Osteocyte (in vitro differentiated cells): ENCODE measurements at regions not wholly inside any gene's neighbourhood (a gene's known extent, or its start where the extent isn't known, plus 50 kb on each side); places are given as distances from the start of the nearest gene placed in this dataset.
"Not testable (repeated sequence)": the region's sequence is repeated elsewhere in the genome, so short reads cannot be mapped to it uniquely, and the experiment has no call there.

Source experiments
- DNase-seq: peaks from one replicate; pipeline ENCODE4 v3.0.0; 2021; ENCODE audit warnings: mixed read lengths; ENCODE audit not compliant: unreplicated experiment; ENCODE audit errors: extremely low spot score
- H3K27ac Mint-ChIP-seq: one replicate; pipeline ENCODE4 v1.8.0; 2021; ENCODE audit warnings: mild to moderate bottlenecking, mixed read lengths; ENCODE audit not compliant: unreplicated experiment
- H3K27me3 Mint-ChIP-seq: one replicate; pipeline ENCODE4 v1.8.0; 2021; ENCODE audit warnings: mixed read lengths; ENCODE audit not compliant: unreplicated experiment
- H3K36me3 Mint-ChIP-seq: one replicate; pipeline ENCODE4 v1.8.0; 2021; ENCODE audit warnings: mixed read lengths; ENCODE audit not compliant: unreplicated experiment
- H3K4me1 Mint-ChIP-seq: one replicate; pipeline ENCODE4 v1.8.0; 2021; ENCODE audit warnings: mixed read lengths; ENCODE audit not compliant: unreplicated experiment
- H3K4me3 Mint-ChIP-seq: one replicate; pipeline ENCODE4 v1.8.0; 2021; ENCODE audit warnings: mild to moderate bottlenecking, moderate library complexity, mixed read lengths; ENCODE audit not compliant: unreplicated experiment
- H3K9me3 Mint-ChIP-seq: one replicate; pipeline ENCODE4 v1.8.0; 2021; ENCODE audit warnings: mixed read lengths; ENCODE audit not compliant: unreplicated experiment
- CTCF ChIP-seq: fragments of 200-600 bp; sonication (generic); IDR thresholded peaks from 2 replicates; pipeline ENCODE4 v1.5.0; 2021; ENCODE audit warnings: antibody characterized with exemption, mild to moderate bottlenecking, moderate library complexity

DNA sequence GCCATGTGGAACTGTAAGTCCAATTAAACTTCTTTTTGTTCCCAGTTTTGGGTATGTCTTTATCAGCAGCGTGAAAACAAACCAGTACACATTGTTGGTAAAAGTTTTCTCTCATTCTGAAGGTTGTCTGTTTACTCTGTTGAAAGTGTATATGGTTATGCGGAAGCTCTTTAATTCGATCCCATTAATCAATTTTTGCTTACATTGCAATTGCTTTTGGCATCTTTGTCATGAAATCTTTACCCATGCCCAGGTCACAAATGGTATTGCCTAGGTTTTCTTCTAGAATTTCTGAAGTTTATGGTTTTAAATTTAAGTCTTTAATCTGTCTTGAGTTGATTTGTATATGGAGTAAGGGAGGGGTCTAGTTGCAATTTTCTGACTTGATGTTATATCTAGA lies 1901.9 kb downstream of the MAT2B start:
- TF ChIP-seq CTCF: no peak
- H3K36me3 Mint-ChIP-seq: no peaks in the 10 kb centered on the region
- no peak overlapping the region for H3K4me3 Mint-ChIP-seq
- no peak for DNase-seq
- no peak overlapping the region for H3K27ac Mint-ChIP-seq
- no peaks in the 10 kb centered on the region for H3K27me3 Mint-ChIP-seq
- no peaks in the 10 kb centered on the region for H3K4me1 Mint-ChIP-seq
- peaks cover 22% of the 10 kb centered on the region for H3K9me3 Mint-ChIP-seq

- H3K9me3 Mint-ChIP-seq: peaks cover 32% of the 10 kb centered on the region
- no peaks in the 10 kb centered on the region for H3K36me3 Mint-ChIP-seq
- no peak for TF ChIP-seq CTCF
- no peak overlapping the region for H3K4me3 Mint-ChIP-seq
- H3K27me3 Mint-ChIP-seq: no peaks in the 10 kb centered on the region
- H3K4me1 Mint-ChIP-seq: no peaks in the 10 kb centered on the region
- H3K27ac Mint-ChIP-seq: no peak overlapping the region
- no peak for DNase-seq
Observed at GRCh38 chr5:165410476-165410875, 1905.1 kb downstream of the MAT2B start.

DNA sequence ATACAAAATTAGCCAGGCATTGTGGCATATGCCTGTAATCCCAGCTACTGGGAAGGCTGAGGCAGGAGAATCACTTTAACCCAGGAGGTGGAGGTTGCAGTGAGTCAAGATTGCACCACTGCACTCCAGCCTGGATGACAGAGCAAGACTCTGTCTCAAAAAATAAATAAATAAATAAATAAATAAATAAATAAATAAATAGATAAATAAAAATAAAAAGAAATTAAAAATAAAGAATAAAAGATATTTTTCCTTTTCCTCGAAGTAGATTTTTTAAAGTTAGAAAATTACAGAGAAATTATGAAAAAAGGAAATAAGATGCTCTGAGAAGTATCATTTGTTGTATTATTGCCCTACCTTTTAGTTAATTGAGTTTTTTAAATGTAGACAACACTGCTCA lies 1906.1 kb downstream of the MAT2B start:
- not testable (repeated sequence) for H3K27ac Mint-ChIP-seq, H3K4me1 Mint-ChIP-seq, H3K4me3 Mint-ChIP-seq, H3K36me3 Mint-ChIP-seq, DNase-seq, H3K27me3 Mint-ChIP-seq
- peaks cover 38% of the 10 kb centered on the region for H3K9me3 Mint-ChIP-seq

DNA sequence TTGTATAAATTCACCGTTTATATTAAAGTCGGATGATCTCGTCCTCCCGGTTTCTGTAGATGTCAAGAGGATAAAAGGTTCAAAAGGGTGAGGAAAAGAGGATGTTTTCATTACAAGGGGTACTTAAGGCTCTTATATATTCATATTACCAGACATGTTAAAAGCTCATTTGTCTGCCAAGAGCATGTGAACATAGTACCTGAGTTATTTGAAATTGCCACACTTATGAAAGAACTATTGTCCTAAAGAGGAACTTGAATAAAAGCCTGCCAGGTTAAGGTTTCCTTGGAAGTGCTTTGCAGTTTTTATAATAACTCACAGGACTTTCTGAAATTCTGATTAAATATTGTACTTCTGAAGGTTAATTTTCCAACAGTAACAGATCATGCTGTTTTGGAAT lies 1915.1 kb downstream of the MAT2B start:
- no peaks in the 10 kb centered on the region for H3K36me3 Mint-ChIP-seq
- no peaks in the 10 kb centered on the region for H3K27me3 Mint-ChIP-seq
- H3K27ac Mint-ChIP-seq: no peak overlapping the region
- no peaks in the 10 kb centered on the region for H3K4me1 Mint-ChIP-seq
- peaks cover 20% of the 10 kb centered on the region for H3K9me3 Mint-ChIP-seq
- DNase-seq: no peak
- no peak for TF ChIP-seq CTCF
- H3K4me3 Mint-ChIP-seq: no peak overlapping the region

DNA sequence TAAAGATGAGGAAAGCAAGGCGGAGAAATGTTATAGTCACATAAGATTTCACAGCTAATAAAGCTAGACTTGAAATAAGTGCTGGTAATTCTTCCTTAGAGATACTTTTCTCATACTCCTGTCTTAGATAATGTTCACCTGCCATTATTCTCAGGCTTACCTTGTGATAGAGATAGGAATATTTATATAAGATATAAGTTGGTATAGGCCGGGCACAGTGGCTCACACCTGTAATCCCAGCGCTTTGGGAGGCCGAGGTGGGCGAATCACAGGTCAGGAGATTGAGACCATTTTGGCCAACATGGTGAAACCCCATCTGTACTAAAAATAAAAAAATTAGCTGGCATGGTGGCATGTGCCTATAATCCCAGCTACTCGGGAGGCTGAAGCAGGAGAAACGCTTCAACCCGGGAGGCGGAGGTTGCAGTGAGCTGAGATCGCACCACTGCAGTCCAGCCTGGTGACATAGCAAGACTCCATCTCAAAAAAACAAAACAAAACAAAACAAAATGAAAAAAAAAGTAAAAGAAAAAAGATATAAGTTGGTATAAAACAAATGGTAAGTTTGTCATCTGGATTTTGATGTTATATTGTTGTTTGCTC lies 1918.4 kb downstream of the MAT2B start:
- H3K4me3 Mint-ChIP-seq: no peak overlapping the region
- H3K36me3 Mint-ChIP-seq: no peaks in the 10 kb centered on the region
- no peaks in the 10 kb centered on the region for H3K27me3 Mint-ChIP-seq
- no peak for DNase-seq
- H3K4me1 Mint-ChIP-seq: no peaks in the 10 kb centered on the region
- H3K9me3 Mint-ChIP-seq: peaks cover 21% of the 10 kb centered on the region
- no peak overlapping the region for H3K27ac Mint-ChIP-seq
- TF ChIP-seq CTCF: no peak

DNA sequence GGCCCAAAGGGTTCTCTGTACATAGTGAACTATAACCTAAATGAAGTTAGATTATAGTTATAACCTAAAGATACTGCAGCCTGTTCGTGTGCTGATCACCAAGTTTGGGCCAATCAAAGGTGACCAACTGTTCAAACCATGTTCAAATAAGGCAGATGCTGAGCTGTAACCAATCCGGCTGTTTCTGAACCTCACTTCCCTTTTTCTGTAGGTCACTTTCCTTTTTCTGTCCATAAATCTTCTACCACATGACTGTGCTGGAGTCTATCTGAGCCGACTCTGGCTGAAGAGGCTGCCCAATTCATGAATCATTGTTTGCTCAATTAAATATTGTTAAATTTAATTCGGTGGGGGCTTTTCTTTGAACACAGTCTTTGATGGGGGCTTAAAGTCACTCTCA lies 1920.2 kb downstream of the MAT2B start:
- H3K4me3 Mint-ChIP-seq: no peak overlapping the region
- H3K27me3 Mint-ChIP-seq: no peaks in the 10 kb centered on the region
- H3K27ac Mint-ChIP-seq: no peak overlapping the region
- no peak for DNase-seq
- TF ChIP-seq CTCF: no peak
- H3K36me3 Mint-ChIP-seq: no peaks in the 10 kb centered on the region
- peaks cover 16% of the 10 kb centered on the region for H3K9me3 Mint-ChIP-seq
- H3K4me1 Mint-ChIP-seq: no peaks in the 10 kb centered on the region
